Fibroblast of skin of left quadriceps (primary cell): ENCODE measurements at regions not wholly inside any gene's neighbourhood (a gene's known extent, or its start where the extent isn't known, plus 50 kb on each side); places are given as distances from the start of the nearest gene placed in this dataset.

ENCODE experiments used
- DNase-seq, 2 experiments: peaks; one replicate each; pipeline ENCODE4 v3.0.0-alpha.2; 2013; ENCODE audit warnings: low read depth in 2 of 2

DNA sequence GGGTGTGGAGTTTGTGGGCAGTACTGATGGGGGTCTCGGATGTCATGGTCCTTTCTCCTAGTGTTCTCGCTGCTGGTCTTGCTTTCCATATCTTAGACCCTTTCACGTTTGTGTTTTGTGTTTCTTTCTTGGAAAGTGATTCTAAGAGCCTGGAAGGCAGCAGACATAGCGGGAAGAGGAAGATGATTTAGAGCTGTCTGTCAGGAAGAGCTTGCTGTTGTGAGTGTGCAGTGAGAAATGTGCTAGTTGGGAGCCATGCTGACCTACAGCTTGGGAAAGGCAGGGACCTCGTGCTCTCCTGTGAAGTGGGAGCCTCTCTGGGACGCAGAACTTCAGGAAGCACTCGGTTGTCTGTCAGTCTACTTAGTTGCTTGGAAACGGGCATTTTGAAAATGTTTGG, 122.2 kb downstream of the ZNF518B start:
- no peak for DNase-seq

- DNase-seq = no peak
These were observed 122.7 kb downstream of the ZNF518B start for GRCh38 chr4:10334506-10335028.

DNA sequence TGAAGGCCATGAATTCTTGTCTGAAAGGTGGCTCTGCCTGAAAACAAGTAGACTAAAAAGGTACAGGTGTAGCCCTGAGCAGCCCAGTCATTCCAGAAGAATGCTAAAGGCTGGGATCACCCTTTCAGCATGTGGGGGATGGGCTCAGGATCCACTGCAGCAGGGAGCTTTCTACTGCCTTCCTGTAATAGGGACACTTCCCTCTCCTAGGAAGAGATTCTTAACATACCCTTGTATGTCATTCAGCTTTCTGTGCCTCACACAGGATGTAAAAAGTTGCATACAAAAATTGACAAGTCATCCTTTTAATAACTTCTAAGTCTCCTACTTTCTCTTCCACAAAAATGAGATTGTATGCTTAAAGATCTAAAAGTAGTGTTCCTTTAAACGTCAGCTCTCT, 123.3 kb downstream of the ZNF518B start:
- no peak for DNase-seq

DNA sequence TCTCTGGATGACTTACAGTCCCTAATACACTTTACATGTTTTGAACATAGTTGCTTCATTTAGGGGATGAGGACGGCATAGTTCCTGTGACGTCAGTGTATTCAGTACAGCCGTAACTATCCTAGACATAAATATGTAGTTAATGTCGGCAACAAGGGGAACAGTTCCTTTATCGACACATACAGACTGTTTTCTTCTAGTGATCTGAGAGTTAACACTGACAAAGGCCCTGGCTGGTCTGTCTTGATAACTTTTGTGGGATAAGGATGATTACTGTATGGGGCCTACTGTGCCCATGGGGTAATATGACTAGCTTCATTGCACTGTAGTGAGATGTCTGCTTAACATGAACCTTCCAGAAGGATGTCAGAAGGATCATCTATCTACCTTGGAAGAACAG, 131.2 kb downstream of the ZNF518B start:
- no peak for DNase-seq

DNA sequence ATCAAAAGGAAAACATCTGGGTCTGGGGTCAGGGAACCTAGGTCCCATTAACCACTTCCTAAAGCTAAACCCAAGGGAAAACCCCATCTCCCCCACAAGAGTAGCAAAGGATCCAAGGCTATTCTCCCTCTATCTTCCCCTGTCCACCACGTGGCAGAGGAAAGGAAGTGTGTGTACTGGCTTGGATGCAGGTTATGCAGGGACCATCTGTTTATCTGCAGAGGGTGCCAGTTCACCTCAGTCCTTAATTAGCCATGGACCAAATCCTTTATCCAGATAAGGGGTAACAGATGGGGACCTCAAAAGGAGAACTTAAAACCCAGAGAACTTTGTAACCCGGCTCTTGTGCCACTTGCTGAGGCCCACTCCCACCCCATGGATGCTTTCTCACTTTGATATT, 135.3 kb downstream of the ZNF518B start:
- DNase-seq = no peak

GRCh38 chr4:10320130-10320529, 137.1 kb downstream of the ZNF518B start:
- DNase-seq = no peak

DNA sequence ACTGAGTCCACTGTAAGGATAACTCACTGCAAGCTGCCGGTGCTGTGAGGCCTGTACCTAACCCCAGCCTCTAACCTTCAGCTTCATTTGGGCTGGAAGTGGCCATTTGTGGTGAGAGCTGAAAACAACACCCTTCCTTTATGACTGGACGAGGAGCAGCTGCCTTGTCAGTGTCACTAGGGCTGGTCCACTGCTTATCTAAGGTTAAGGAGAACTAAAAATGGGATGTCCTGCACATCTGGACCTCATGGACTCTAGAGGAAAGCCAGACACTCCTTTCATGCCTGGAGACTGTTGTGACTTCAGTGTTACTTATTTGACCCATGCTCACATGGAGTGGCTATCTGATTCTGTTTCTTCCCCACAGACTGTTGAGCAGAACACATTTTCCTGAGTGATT, 139.9 kb downstream of the ZNF518B start:
- DNase-seq = no peak

GRCh38 chr4:10316851-10317250, 140.4 kb downstream of the ZNF518B start:
- no peak for DNase-seq

DNA sequence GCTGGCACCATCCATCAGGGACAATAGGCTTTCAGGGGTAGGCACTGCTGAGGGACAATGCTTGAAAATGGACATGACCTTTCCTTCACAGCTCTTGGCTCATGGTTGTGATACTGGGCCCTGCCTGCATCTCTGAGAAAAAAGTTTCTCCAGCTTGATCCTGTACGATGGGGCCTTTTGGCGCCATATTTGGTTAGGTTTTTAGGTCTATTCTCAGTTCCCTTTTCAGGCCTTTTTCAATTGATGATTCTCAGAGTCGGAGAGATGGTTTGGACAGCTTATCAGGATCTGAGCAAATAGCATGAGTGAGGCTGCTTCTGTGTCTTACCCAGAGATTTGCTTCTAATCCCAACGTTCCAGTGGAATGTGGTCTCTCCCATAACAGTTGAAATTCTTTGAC, 141.6 kb downstream of the ZNF518B start:
- no peak for DNase-seq

- no peak for DNase-seq
These were observed 144.7 kb downstream of the ZNF518B start for GRCh38 chr4:10312568-10312967.

DNA sequence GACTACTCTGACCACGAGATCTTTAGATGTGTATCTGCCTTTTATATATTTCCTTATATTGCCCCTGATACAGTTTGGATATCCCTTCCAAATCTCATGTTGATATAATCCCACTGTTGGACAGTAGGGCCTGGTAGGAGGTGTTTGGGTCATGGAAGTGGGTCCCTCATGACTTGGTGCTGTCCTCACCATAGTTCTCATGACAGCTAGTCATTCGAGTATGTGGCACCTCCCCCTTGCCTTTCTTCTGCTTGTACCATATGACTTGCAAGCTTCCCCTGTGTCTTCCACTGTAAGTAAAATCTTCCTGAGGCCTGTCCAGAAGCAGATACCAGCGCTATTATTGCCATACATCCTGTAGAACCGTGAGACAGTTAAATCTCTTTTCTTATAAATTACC, 145.3 kb downstream of the ZNF518B start:
- no peak for DNase-seq

DNA sequence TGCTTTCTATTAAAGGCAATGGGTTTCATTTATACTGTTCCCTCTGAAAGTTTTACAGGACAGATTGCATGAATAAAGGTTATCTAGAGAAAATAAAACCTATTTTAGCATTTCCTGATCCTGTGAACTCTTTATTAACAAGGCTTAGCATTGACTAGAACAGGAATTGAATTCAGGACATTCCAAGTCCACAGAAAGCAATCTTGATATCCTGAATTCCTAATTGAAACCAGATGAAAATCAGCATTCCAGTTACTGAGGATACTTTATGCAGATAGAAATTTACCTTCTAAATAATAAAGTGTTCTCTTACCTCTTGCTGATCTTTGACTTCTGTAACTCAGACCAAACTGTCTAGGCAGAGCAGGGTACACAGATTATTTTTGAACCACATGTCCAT, 151.4 kb downstream of the ZNF518B start:
- peak in 1 of 2 experiments; percentile 2 for DNase-seq

- DNase-seq = no peak
These were observed 153.9 kb downstream of the ZNF518B start for GRCh38 chr4:10303291-10303690.

DNA sequence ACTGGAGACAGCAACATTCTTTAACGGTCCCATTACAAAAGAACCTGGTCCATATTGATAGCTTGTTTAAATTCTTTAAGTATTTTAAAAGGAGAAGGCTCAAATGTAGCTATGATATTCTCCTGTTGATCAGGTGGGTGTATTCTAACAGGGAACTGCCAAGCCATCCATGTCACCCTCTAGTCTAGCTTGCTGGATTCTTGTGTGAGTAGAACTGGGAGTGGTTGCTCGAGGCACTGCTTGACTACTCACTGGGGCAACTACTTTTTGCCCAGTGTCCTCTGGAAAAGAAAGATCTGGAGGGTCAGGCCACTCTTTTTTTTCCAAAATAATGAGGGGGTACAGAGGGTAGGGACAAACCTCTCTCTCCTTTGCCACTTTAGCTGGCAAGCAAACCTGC, 155.1 kb downstream of the ZNF518B start:
- no peak for DNase-seq

GRCh38 chr4:10299601-10300000, 157.6 kb downstream of the ZNF518B start:
- no peak for DNase-seq

DNA sequence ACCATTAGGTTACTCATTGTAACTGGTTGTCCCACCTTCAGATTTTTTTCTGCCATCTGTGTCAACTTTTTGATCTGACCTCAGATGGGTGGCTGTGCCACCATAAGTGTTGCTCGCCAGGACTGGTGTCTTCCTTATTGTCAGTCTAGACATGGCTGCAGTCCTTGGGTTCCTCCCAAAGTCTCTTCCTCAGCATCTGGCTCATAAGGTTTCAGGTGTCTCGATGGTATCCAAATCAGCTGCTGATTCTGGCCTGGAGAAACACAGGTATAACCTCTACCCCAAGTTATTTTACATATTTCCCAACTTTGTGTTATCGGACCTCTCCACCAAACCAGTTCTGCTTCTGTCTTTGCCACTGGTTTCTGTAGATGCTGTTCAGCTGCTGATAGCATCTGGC, 158.5 kb downstream of the ZNF518B start:
- no peak for DNase-seq

- DNase-seq = no peak
These were observed 160.5 kb downstream of the ZNF518B start for GRCh38 chr4:10296730-10297129.

DNA sequence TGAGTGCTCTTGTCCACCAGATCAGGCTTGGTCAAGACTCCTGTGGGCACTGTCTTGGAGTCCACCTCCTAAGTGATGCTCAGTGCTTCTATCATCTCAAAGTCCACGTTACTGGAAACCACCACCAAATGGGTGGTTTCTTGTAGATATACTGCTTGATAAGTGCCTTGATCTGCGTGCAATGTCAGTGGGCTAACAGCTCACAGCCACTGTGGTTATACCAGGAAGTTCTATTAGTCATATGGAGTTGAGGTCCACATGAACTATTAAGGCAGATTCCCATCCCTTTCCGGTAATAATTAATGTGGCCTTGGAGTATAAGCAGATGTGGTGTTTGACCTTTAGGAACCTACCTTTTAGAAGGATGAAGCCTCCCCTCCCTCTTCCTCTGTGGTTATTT, 161.9 kb downstream of the ZNF518B start:
- no peak for DNase-seq

DNA sequence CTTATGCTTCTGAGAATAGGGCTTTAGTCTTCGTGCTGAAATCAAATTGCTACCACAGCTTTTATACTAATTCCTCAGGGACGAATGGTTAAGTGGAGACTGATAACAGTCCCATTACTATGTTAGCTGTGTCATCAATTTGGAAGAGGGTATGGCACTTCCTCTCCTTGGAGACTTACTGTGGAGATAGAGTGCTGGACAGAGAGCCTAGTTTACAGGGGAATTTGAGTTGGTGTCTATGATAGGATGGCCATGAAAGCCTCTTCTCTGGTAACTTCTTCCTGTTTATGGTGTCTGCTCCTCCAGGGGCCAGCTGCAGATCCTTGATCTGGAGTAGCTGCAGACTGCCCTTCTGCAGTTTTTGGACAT, 167.7 kb downstream of the ZNF518B start:
- DNase-seq = no peak

GRCh38 chr4:10288830-10289537, 168.2 kb downstream of the ZNF518B start:
- no peak for DNase-seq

DNA sequence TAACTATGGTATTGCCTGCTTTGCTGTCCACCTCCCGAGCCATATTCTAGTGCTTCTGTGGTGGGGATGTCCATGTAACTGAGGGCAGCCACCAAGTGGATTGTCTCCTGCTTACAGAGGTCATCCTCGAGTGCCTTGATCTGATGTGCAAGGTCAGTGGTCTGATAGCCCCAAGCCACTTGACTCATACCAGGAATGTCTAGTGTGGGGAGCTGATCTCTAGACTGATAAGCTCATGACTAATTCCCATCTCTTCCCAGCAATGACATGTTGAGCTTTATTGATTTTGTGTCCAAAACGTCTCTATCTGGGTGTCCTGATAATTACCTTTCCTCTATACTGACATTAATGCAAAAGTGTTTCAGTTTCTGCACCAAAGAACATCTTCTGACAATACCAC, 168.4 kb upstream of the WDR1 start:
- no peak for DNase-seq

- no peak for DNase-seq
These were observed 167.2 kb upstream of the WDR1 start for GRCh38 chr4:10283761-10284160.

DNA sequence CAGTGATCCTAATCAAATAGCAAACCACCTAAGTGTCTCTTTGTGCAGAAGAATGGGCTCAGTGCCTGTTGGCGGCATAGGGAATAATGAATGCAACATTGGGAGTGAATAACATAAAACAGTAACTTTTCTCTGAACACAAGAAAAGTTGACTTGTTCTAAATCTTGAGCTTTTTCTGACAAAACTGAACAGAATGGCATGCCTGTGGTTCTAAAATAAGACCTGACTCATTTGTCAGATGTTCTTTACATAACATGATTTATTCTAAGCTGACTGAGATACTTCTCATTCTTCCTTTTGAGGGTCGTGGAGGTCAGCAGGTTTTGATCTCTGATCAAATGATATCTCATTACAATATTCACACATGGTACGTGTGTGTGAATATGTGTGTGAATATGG, 165.4 kb upstream of the WDR1 start:
- no peak for DNase-seq

- no peak for DNase-seq
These were observed 162.7 kb upstream of the WDR1 start for GRCh38 chr4:10279261-10279660.
